ENCODE measurements at regions not wholly inside any gene's neighbourhood (a gene's known extent, or its start where the extent isn't known, plus 50 kb on each side); places are given as distances from the start of the nearest gene placed in this dataset.

- Histone ChIP-seq H2AFZ (ENCODE audit: low read depth, low read length) (no peak overlapping the region), H3K9me1 (ENCODE audit: control insufficient read depth, insufficient read depth, low read length) (no peaks in the 10 kb centered on the region), H3K27me3 (ENCODE audit: control insufficient read depth in 2 of 2, insufficient read depth in 2 of 2, low read length in 2 of 2) (no peaks in the 10 kb centered on the region), H3K4me3 (no peak overlapping the region), H3K9ac (ENCODE audit: insufficient read depth in 1 of 2, low read depth in 2 of 2, low read length in 2 of 2) (no peak overlapping the region), H3K4me2 (ENCODE audit: insufficient read depth, low read length) (no peak overlapping the region), H3K4me1 (replicated peaks in 1 of 2; ENCODE audit: control insufficient read depth in 2 of 2, insufficient read depth in 2 of 2, low read length in 2 of 2) (no peaks in the 10 kb centered on the region), H4K20me1 (replicated peaks; ENCODE audit: control insufficient read depth, insufficient read depth, low read length) (no peaks in the 10 kb centered on the region), H3K9me3 (replicated peaks; ENCODE audit: control insufficient read depth, insufficient read depth, low read depth, low read length) (no peaks in the 10 kb centered on the region), H3K36me3 (ENCODE audit: control insufficient read depth, insufficient read depth, low read length) (no peaks in the 10 kb centered on the region), H3K27ac (ENCODE audit: extremely low read depth, low read depth, low read length) (no peak overlapping the region), H3K79me2 (ENCODE audit: control insufficient read depth, insufficient read depth, low read length) (no peaks in the 10 kb centered on the region)
- BruUV-seq (replicated peaks), result no TSS peak
- intact Hi-C loops (cut with micrococcal nuclease) (no loop called here), in situ Hi-C loops (cut with MboI) (no loop called here)
- FAIRE-seq (no peak), DNase-seq (ENCODE audit: extremely low read depth in 1 of 4, low spot score in 3 of 4) (no peak), ATAC-seq (no peak)
- ChIA-PET CTCF (ENCODE audit: low intra/inter-chr PET ratio) (no interaction called here), POLR2A (no interaction called here)
- TF ChIP-seq CHD2 (IDR thresholded peaks at IDR 0.05; ENCODE audit: low read depth, low read length) (no peak), HIVEP1 (CRISPR knock-in tag; IDR thresholded peaks at IDR 0.05) (no peak), GTF2A2 (tag; IDR thresholded peaks at IDR 0.05) (no peak), ZKSCAN8 (CRISPR knock-in tag; IDR thresholded peaks at IDR 0.05) (no peak)
Observed at GRCh38 chr13:74645586-74645985, 511.4 kb upstream of the KLF12 start.

- Histone ChIP-seq H3K27ac (ENCODE audit: extremely low read depth, low read depth, low read length) (no peak overlapping the region), H3K9me1 (ENCODE audit: control insufficient read depth, insufficient read depth, low read length) (no peaks in the 10 kb centered on the region), H4K20me1 (replicated peaks; ENCODE audit: control insufficient read depth, insufficient read depth, low read length) (no peaks in the 10 kb centered on the region), H3K79me2 (ENCODE audit: control insufficient read depth, insufficient read depth, low read length) (no peaks in the 10 kb centered on the region), H3K27me3 (ENCODE audit: control insufficient read depth in 2 of 2, insufficient read depth in 2 of 2, low read length in 2 of 2) (no peaks in the 10 kb centered on the region), H3K9me3 (replicated peaks; ENCODE audit: control insufficient read depth, insufficient read depth, low read depth, low read length) (no peaks in the 10 kb centered on the region), H3K4me2 (ENCODE audit: insufficient read depth, low read length) (no peak overlapping the region), H3K4me3 (no peak overlapping the region), H3K36me3 (ENCODE audit: control insufficient read depth, insufficient read depth, low read length) (no peaks in the 10 kb centered on the region), H3K4me1 (replicated peaks in 1 of 2; ENCODE audit: control insufficient read depth in 2 of 2, insufficient read depth in 2 of 2, low read length in 2 of 2) (no peaks in the 10 kb centered on the region), H3K9ac (ENCODE audit: insufficient read depth in 1 of 2, low read depth in 2 of 2, low read length in 2 of 2) (no peak overlapping the region), H2AFZ (ENCODE audit: low read depth, low read length) (no peak overlapping the region)
- ATAC-seq (no peak), DNase-seq (ENCODE audit: extremely low read depth in 1 of 4, low spot score in 3 of 4) (no peak), FAIRE-seq (no peak)
- no peak for TF ChIP-seq GMEB1 (CRISPR knock-in tag; IDR thresholded peaks at IDR 0.05)
- TF ChIP-seq ZNF124 (CRISPR knock-in tag; IDR thresholded peaks at IDR 0.05), result no peak
- TF ChIP-seq ZNF134 (CRISPR knock-in tag; conservative IDR thresholded peaks at IDR 0.05), result no peak
- no peak for TF ChIP-seq FOXM1 (IDR thresholded peaks at IDR 0.05; ENCODE audit: low read depth)
- TF ChIP-seq FOXM1 (CRISPR knock-in tag; IDR thresholded peaks at IDR 0.05; ENCODE audit: low read depth), result no peak
- TF ChIP-seq THAP12 (CRISPR knock-in tag; IDR thresholded peaks at IDR 0.05), result no peak
- no peak for TF ChIP-seq NR4A1 (CRISPR knock-in tag; IDR thresholded peaks at IDR 0.05)
- no peak for TF ChIP-seq NR4A1 (tag; IDR thresholded peaks at IDR 0.05)
- TF ChIP-seq ZNF184 (CRISPR knock-in tag; IDR thresholded peaks at IDR 0.05), result no peak
- in situ Hi-C loops (cut with MboI) (no loop called here), intact Hi-C loops (cut with micrococcal nuclease) (no loop called here)
- no TSS peak for BruUV-seq (replicated peaks)
- WGBS (ENCODE audit: insufficient coverage, low coverage, missing lambda C conversion rate), result 0% methylated on average over 1 of the region's 1 CpG
- ChIA-PET POLR2A (no interaction called here), CTCF (ENCODE audit: low intra/inter-chr PET ratio) (no interaction called here)
Observed at GRCh38 chr13:74644229-74644628, 510.0 kb upstream of the KLF12 start.

All from K562 (cell line).